SU-DHL-6 (cell line): ENCODE measurements at regions not wholly inside any gene's neighbourhood (a gene's known extent, or its start where the extent isn't known, plus 50 kb on each side); places are given as distances from the start of the nearest gene placed in this dataset.

Source experiments
- EZH2phosphoT487 ChIP-seq: fragments of 200-600 bp; sonication (generic), shearing (Covaris generic); conservative IDR thresholded peaks from 2 replicates; pipeline ENCODE4 v1.6.1; 2018; ENCODE audit warnings: mild to moderate bottlenecking, antibody characterized with exemption, low read length, moderate library complexity, mixed read lengths
- TF ChIP-seq, protein P1 (sequence below): fragments of 200-600 bp; sonication (generic); IDR thresholded peaks from one replicate; pipeline ENCODE4 v1.5.1; 2017; ENCODE audit warnings: antibody characterized with exemption, mild to moderate bottlenecking, low read length, moderate library complexity; ENCODE audit not compliant: insufficient read depth, poor library complexity, severe bottlenecking

DNA sequence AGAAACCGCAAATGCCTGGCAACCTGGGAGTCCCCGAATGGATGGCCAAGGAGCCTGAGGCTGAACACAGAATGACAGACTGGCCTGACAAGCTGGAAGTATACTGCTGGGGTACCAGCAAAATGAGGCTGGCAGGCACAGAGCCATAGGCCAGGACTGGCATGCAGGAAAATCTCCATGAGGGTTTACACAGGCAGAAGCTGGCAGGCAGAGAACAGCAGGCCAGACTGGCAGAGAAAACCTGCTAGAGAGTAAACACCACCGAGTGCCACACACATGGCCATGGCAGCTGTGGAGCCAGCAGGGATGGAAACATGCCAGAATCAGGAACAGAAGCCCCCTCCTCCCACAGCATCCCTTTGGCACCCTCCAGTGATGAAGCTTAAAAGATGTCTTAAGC lies 63.4 kb downstream of the CRPPA start:
- TF ChIP-seq, protein P1, sequence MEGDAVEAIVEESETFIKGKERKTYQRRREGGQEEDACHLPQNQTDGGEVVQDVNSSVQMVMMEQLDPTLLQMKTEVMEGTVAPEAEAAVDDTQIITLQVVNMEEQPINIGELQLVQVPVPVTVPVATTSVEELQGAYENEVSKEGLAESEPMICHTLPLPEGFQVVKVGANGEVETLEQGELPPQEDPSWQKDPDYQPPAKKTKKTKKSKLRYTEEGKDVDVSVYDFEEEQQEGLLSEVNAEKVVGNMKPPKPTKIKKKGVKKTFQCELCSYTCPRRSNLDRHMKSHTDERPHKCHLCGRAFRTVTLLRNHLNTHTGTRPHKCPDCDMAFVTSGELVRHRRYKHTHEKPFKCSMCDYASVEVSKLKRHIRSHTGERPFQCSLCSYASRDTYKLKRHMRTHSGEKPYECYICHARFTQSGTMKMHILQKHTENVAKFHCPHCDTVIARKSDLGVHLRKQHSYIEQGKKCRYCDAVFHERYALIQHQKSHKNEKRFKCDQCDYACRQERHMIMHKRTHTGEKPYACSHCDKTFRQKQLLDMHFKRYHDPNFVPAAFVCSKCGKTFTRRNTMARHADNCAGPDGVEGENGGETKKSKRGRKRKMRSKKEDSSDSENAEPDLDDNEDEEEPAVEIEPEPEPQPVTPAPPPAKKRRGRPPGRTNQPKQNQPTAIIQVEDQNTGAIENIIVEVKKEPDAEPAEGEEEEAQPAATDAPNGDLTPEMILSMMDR = no peak
- TF ChIP-seq EZH2phosphoT487 = no peak
